ENCODE measurements at regions not wholly inside any gene's neighbourhood (a gene's known extent, or its start where the extent isn't known, plus 50 kb on each side); places are given as distances from the start of the nearest gene placed in this dataset.

DNA sequence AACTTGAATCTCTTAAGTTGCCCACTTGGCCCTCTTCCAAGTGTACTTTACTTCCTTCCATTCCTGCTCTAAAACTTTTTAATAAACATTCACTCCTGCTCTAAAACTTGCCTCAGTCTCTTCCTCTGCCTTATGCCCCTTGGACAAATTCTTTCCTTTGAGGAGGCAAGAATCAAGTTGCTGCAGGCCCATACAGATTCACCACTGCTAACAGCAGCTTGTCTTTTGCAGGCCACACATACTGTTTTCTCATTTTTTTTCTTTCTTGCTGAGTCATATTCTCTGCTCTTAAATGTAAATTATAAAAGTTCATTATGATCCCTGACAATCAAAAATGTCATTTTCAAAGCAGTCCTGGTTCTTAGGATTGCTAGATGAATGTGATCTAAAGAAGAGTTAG, 1820.8 kb upstream of the FLRT2 start:
- TF ChIP-seq, protein P1, sequence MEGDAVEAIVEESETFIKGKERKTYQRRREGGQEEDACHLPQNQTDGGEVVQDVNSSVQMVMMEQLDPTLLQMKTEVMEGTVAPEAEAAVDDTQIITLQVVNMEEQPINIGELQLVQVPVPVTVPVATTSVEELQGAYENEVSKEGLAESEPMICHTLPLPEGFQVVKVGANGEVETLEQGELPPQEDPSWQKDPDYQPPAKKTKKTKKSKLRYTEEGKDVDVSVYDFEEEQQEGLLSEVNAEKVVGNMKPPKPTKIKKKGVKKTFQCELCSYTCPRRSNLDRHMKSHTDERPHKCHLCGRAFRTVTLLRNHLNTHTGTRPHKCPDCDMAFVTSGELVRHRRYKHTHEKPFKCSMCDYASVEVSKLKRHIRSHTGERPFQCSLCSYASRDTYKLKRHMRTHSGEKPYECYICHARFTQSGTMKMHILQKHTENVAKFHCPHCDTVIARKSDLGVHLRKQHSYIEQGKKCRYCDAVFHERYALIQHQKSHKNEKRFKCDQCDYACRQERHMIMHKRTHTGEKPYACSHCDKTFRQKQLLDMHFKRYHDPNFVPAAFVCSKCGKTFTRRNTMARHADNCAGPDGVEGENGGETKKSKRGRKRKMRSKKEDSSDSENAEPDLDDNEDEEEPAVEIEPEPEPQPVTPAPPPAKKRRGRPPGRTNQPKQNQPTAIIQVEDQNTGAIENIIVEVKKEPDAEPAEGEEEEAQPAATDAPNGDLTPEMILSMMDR (IDR thresholded peaks at IDR 0.05), result no peak
- TF ChIP-seq NFE2L1 (CRISPR knock-in tag; IDR thresholded peaks at IDR 0.05), result no peak
- no peak for TF ChIP-seq ZNF317 (CRISPR knock-in tag; IDR thresholded peaks at IDR 0.05; ENCODE audit: borderline replicate concordance, low read depth)
- TF ChIP-seq NFYB (CRISPR knock-in tag; conservative IDR thresholded peaks at IDR 0.05; ENCODE audit: low read depth), result no peak
- TF ChIP-seq, protein P2, sequence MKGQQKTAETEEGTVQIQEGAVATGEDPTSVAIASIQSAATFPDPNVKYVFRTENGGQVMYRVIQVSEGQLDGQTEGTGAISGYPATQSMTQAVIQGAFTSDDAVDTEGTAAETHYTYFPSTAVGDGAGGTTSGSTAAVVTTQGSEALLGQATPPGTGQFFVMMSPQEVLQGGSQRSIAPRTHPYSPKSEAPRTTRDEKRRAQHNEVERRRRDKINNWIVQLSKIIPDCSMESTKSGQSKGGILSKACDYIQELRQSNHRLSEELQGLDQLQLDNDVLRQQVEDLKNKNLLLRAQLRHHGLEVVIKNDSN (CRISPR knock-in tag; IDR thresholded peaks at IDR 0.05), result no peak

Measured in WTC11 (cell line).